ENCODE measurements at regions not wholly inside any gene's neighbourhood (a gene's known extent, or its start where the extent isn't known, plus 50 kb on each side); places are given as distances from the start of the nearest gene placed in this dataset.

DNA sequence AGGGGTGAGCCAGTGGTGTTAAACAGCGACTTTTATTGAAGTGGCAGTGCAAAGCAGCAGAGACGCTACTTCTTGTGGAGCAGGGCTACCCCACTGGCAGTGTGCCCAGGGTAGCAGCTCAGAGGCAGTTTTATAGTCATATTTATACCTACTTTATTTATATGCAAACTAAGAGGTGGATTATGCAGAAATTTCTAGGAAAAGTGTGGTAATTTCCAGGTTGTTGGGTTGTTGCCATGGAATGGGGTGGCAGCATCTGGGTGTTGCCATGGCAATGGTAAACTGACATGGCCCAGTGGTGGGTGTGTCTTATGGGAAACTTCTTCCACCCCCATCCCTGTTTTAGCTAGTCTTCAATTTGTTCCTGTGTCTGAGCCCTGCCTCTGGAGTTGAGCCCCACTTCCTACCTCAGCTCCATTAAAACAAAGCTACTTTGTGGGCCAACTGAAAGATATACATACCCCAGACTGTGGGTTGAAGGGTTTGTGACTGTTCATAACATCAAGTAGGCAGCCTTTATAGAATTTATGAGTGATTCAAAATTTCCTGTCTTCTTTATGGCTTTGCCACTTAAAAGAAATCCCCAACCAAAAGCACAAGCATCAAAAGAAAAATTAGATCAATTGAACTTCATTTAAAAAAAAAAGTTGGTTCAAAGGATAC lies 60.3 kb downstream of the EBLN2 start:
- H3K4me3 ChIP-seq (ENCODE audit: extremely low read depth in 1 of 4, insufficient read depth in 2 of 4, low read depth in 3 of 4, low read length in 4 of 4) = no peak overlapping the region
- H4K91ac ChIP-seq (replicated peaks; ENCODE audit: insufficient read length, low read length) = no peak overlapping the region
- no peak overlapping the region for H4K5ac ChIP-seq (ENCODE audit: insufficient read length, low read depth, low read length)
- no peak overlapping the region for H2BK12ac ChIP-seq (ENCODE audit: low read depth, low read length)
- 96% methylated on average over 2 of the region's 2 CpGs; no CpG with 5 or more reads in 1 of the 2 experiments for WGBS, 2 experiments (ENCODE audit: extremely low coverage in 1 of 2, insufficient coverage in 1 of 2, insufficient read length in 1 of 2, insufficient replicate concordance in 2 of 2, low coverage in 1 of 2, low lambda C conversion rate in 2 of 2, missing lambda C conversion rate in 1 of 2)
- no peak overlapping the region for H2AK5ac ChIP-seq (ENCODE audit: low read depth, low read length)
- no peaks in the 10 kb centered on the region; a peak in 2 of 7 replicates for H3K27me3 ChIP-seq (replicated peaks in 1 of 4; ENCODE audit: control insufficient read depth in 3 of 4, extremely low read depth in 1 of 4, insufficient read depth in 3 of 4, low read length in 3 of 4)
- H3K9ac ChIP-seq (replicated peaks in 1 of 4; ENCODE audit: extremely low read depth in 1 of 4, low read depth in 3 of 4, low read length in 3 of 4) = no peak overlapping the region
- H3K23me2 ChIP-seq (ENCODE audit: low read depth, low read length) = no peaks in the 10 kb centered on the region
- no peaks in the 10 kb centered on the region for H3K9me3 ChIP-seq (ENCODE audit: insufficient read depth in 2 of 2, low read depth in 1 of 2, low read length in 1 of 2)
- H3K56ac ChIP-seq (replicated peaks; ENCODE audit: insufficient read length, low read depth, low read length) = no peak overlapping the region
- H4K20me1 ChIP-seq (replicated peaks in 1 of 2; ENCODE audit: control insufficient read depth in 1 of 2, insufficient read depth in 2 of 2, low read length in 2 of 2) = no peaks in the 10 kb centered on the region
- no peak overlapping the region for H2BK15ac ChIP-seq (ENCODE audit: low read length)
- no peaks in the 10 kb centered on the region for H3K79me2 ChIP-seq (ENCODE audit: control insufficient read depth in 1 of 2, insufficient read depth in 2 of 2, low read length in 2 of 2)
- H2BK20ac ChIP-seq (ENCODE audit: low read length) = no peak overlapping the region
- H3K18ac ChIP-seq (ENCODE audit: extremely low read depth, low read length) = no peak overlapping the region
- no peak overlapping the region for H2AFZ ChIP-seq (ENCODE audit: low read length)
- no peak overlapping the region for H3K23ac ChIP-seq (ENCODE audit: insufficient read length)
- H3K4me1 ChIP-seq (replicated peaks in 1 of 4; ENCODE audit: control insufficient read depth in 3 of 4, insufficient read depth in 4 of 4, low read length in 3 of 4) = no peaks in the 10 kb centered on the region
- TF ChIP-seq CHD2 (IDR thresholded peaks at IDR 0.05; ENCODE audit: low read length) (no peak), HDAC2 (IDR thresholded peaks at IDR 0.05; ENCODE audit: borderline replicate concordance in 1 of 2, low read depth in 2 of 2, low read length in 2 of 2) (no peak), TBP (IDR thresholded peaks at IDR 0.05; ENCODE audit: low read depth, low read length) (no peak), BRCA1 (IDR thresholded peaks at IDR 0.05; ENCODE audit: low read depth, low read length) (no peak), KDM5A (IDR thresholded peaks at IDR 0.05; ENCODE audit: low read length) (no peak), YY1 (IDR thresholded peaks at IDR 0.05; ENCODE audit: low read depth, low read length) (no peak), CEBPB (IDR thresholded peaks at IDR 0.05; ENCODE audit: low read depth, low read length) (no peak)
- no peak overlapping the region for H3K27ac ChIP-seq (ENCODE audit: low read depth, low read length)
- H3K4me2 ChIP-seq (ENCODE audit: insufficient read depth in 1 of 2, low read depth in 2 of 2, low read length in 2 of 2) = no peak overlapping the region
- H3K79me1 ChIP-seq (ENCODE audit: low read depth, low read length) = no peaks in the 10 kb centered on the region
- no peak overlapping the region for H3K4ac ChIP-seq (replicated peaks; ENCODE audit: insufficient read length, low read depth, low read length)
- H3K14ac ChIP-seq (ENCODE audit: insufficient read length) = no peak overlapping the region
- ChIA-PET POLR2A (ENCODE audit: partially characterized antibody) (no interaction called here), CTCF (ENCODE audit: partially characterized antibody) (interaction anchor here (0.9 to 2.0 kb wide), 3 partner anchors 21 to 456 kb away, joined by 3 to 5 read pairs (median 5); no protein-coding TSS in a partner anchor)
- DNase-seq (ENCODE audit: low read depth in 1 of 2, low spot score in 2 of 2) (no peak), FAIRE-seq (no peak)
- no peaks in the 10 kb centered on the region for H3K36me3 ChIP-seq (ENCODE audit: control insufficient read depth in 2 of 4, insufficient read depth in 4 of 4, low read length in 3 of 4)
- H4K8ac ChIP-seq (ENCODE audit: extremely low read depth, insufficient read depth, low read length) = no peak overlapping the region
- no peak overlapping the region for H2BK5ac ChIP-seq (ENCODE audit: low read depth, low read length)
- H2BK120ac ChIP-seq (replicated peaks; ENCODE audit: low read depth, low read length) = no peak overlapping the region
